Fibroblast of skin of left quadriceps (primary cell): ENCODE measurements at regions not wholly inside any gene's neighbourhood (a gene's known extent, or its start where the extent isn't known, plus 50 kb on each side); places are given as distances from the start of the nearest gene placed in this dataset.

Experiments used
- DNase-seq, 2 experiments: peaks; one replicate each; pipeline ENCODE4 v3.0.0-alpha.2; 2013; ENCODE audit warnings: low read depth in 2 of 2

DNA sequence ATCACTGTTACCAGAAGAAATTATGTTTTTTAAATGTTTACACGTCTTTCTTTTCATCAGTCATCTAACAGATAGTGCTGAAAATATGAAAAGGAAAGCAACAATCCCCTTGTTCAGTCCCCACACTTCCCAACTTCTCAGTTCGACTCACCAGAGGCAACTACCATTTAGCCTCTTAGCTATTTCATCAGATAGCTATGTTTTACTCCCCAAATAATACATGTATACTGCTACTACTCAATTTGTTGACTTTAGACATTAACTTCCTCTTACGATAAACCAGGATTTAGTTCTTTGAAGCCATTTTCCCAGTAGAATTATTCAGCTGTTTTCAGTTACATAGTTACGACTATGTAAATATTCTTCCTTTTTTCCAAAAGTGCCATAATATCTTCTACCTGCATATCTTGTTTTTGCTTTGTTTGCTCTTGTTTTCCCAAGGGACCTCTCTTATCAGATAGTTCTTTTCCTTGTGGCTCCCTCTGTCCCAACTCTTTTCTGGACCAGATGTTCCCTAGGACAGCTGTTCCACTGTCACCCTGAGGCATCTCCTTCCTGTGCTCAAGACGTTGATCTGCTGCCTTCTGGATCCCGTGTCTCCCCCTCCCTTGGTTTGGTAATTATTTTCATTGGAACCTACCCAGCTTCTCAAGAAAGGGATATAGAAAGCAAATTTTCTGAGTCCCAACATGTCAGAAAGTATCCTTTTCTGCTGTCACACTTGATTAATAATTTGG is 289.3 kb upstream of the TANK start:
- DNase-seq, result peak; percentile 31 to 39

DNA sequence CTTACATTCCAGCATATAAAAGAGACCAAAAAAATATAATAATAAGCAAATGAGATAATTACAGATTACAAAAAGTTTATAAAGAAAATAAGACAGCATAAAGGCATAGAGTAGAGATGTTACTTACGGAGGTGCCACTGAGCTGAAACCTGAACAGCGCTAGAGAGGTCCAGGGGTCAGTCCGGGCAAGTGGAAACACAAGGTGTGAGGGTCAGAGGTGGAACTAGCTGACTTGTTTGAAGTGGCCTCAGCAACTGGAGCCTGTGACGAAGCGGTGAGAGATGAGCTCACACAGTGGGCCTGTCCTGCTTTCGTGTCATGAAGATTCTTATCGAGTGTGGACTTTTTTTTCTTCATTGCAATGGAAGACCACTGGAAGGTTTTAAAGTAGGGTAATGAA is 288.3 kb upstream of the TANK start:
- no peak for DNase-seq

DNA sequence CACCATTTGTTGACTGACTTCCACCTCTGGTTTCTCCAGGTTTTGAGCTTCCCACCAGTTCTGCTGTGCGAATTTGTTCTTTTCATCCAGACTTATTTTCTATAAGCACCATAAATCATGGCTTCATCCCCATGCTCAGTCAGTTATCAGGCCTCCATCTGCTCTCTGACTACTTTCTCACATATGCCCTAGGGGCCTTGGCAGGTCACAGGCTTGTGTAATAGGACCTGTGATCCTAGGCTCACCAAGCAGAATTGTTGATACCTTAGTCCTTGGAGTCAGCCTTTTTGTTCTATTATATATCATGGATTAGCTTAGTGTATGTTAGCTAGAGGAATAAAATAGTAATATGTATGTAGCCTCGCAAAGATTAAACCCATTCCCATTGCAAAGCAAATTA is 284.2 kb upstream of the TANK start:
- no peak for DNase-seq

DNA sequence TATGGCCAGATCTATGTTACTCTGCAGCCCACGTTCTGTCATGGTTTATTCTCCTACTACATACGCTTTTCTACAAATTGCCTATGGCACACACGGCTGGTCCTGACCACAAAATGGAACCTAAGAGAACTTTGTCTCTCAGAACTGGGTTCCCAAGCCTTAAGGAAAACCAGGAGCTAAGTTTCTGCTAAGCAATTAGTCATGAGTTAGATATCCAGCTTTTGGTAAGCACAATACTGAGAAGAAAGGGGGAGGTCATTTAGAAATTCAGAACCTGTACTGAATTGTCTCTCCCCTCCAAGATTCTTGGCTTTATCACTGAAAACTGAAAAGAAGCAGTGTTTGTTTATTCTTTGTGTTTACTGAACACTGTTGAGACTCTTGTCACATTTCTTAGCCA is 283.5 kb upstream of the TANK start:
- DNase-seq, result no peak

DNA sequence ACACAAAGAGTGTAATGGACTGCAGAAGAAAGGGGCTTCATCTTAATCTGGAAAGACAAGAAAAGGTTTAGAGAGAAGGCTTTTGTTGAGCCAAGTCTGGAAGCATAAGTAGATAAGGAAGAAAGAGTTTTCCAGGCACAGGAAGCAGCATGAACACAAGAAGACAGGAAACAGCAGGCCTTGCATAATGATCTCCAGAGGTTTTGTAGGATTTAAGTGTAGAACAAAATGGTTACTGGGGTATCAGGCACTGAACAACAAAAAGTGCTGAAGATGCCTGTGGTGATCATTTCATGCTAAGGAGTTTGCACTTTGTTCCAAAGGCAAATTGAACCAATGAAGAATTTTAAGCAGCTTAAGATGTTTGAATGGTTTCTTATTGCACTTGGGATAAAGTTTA is 281.6 kb upstream of the TANK start:
- no peak for DNase-seq

DNA sequence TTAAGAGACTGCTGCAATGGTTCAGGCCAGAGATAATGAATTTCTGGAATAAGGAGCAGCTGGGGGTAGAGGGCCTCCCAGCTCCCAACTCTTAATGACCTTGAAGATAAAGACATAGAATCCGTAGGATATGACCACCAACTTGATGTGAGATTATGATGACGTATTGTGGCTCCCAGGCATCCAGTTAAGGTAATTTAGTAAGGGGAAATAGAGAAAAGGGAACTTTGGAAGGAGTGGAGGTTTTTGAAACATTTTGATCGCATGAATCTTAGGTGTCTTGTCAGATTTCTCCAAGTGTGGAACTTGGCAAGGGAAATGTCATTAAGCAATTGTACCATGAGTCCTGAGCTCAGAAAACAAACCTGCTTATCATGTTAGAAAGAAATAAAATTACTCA is 277.3 kb upstream of the TANK start:
- DNase-seq, result no peak

DNA sequence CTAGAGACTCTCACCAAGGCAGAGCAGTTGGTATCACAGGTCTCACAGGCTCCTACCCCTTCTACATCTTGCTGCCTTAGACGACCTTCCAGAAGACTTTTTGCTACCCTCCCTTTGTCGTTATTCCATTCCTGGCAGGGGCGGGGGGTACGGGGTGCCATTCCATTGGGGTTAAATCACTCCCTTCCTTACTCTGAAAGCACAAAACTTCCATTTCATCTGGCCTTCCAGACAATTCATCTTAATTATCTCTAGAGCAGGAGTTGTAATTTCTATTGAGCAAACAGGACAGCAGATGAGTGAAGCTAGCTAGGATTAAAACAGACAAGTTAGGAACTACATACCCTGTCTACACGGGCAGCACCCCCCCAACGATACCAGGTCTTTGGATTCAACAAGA is 276.2 kb upstream of the TANK start:
- DNase-seq, result no peak

DNA sequence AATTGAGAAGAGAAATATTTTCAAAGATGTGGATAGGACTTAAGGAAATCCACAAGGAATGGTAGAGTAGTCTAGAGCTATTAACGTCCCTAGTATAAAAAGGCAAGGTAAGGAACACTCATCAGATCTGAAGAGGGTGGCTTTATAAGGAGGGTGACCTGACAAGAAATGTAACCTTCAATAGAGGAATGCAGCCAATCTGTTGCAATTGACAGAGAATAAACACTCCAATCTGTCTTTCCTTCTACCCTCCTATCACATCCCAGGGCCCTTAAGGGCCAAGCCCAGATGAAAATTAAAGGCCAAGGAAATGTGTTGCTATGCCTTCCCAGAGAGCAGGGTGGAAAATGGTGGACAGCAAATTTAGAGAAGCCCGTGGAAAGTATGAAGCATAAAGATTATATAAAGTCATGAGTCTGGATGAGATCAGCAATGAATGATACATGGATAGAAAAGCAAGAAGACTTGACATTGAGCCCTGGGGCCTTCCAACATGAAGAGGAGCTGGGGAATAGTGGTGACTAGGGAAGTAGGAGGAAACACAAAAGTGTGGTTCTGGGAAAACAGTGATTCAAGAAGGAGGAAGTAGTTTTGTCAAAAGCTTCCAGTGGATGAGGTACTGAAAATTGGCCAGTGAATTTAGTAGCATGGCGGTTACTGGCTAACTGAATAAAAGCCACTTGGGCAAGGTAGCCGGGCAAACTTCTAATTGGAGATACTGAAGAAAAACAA is 270.6 kb upstream of the TANK start:
- DNase-seq, result no peak

DNA sequence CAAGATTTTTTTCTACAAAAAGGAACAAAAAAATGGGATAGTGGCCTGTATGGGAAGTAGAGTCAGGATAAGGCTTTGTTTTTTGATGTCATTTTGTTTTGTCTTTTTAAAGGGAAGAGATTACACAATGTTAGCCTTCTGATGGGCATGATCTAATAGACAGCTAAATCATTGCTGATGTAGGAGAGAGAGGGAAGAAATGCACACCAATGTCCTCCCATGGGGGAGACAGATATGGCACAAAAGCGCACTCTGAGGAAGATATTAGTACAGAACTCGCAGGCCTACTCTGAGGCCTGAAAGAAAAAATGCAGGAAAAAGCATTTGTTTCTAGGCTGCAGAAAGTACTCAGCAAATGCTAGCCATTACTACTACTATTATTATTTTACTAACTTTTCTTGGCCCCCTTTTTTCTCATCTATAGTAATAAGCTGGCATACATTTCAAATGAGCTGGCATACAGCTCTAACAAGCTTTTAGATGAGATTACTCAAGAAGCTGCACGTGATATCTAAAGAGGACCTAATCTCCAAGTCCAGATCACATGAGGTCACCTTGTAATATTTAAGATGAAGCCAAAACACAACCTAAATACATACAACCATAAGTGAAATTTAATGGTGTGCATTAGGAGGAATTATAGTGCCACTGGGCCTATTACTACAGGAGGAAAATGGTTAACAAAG is 269.4 kb upstream of the TANK start:
- no peak for DNase-seq

DNA sequence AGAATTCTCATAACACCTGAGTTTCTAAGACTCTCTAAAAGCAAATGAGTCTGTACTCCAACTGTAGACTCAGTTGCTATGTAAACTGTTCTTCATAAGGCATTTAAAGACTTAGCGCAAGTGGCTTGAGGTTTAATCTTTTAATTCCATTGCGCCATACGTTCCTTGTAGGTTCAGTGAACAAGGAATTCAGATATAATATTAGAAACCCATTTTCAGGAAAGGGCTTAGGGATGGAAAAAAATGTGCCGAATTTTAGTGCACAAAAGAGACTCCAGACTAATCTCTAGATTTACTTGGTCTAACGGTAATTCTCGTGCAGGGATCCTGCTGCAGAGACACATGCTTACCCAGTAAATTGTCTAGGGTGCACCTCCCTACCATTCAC is 268.9 kb upstream of the TANK start:
- no peak for DNase-seq

DNA sequence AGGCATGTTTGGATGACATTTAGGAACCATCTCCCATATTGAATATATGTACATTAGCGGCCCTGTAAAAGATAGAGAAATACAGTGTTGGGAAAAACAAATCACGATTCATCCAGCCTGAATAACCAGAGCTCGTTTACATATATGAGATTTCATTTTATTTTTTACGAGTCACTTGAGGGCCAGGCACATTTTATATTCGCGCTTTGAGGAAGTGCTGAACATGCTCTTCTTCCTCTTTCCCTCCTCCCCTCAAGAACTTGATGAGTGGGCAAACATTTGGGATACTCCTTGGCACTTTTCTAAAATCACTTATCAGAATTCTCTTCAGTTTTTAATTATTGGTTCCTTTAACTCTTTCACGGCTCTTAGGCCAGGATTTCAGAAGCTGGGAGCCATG is 268.0 kb upstream of the TANK start:
- no peak for DNase-seq

DNA sequence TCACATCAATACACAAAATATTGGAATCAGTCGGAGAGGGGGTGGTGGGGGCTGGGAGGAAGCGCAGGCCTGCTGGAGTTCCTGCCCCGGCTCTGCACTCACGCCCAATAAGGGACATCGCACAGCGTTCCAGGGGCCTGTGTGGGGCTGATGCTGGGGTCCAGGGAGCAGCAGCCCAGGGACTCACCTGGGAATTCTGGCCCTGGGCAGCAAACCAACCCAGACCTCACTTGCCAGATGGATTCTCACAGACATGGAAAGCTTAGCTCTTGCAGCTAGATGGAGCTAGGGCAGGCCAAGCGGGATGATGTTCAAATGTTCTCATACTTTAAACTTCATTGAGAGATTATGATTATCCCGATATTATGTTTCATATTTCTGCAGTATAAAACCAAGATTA is 266.6 kb upstream of the TANK start:
- no peak for DNase-seq

DNA sequence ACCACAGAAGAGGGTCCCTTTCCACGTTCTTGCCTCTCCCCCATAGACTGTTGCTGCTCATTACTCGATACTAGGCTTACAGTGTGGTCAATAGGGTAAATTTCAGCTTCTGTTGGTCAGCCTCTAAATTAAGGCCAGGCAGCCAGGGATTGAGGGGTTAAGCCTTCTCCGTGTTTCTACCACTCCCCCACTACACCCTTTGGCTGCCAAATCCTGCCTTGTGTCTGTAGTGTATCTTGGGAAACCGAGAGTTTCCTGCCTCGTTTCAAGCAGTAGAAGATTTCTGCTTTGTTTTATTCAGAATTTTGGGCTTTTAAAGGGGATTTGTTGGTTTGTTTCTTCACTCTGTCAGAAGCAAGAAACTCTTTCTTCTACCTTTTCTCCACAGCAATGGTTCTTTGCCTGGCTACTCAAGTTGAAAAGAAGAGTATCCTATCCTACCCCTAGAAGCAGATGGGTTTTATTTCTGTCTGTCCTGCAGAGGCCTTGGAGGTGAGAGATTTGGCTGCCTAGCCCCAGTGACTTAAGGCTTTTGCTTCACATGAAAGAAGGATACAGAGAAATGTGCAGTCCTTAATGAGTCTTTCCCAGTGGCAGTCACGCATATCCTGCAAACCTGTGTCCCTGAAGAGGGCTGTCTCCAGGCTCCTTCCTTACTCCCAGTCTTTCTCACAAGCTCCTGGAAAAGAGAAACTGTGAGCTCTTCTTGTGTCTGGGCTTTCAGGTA is 261.5 kb upstream of the TANK start:
- DNase-seq, result no peak

DNA sequence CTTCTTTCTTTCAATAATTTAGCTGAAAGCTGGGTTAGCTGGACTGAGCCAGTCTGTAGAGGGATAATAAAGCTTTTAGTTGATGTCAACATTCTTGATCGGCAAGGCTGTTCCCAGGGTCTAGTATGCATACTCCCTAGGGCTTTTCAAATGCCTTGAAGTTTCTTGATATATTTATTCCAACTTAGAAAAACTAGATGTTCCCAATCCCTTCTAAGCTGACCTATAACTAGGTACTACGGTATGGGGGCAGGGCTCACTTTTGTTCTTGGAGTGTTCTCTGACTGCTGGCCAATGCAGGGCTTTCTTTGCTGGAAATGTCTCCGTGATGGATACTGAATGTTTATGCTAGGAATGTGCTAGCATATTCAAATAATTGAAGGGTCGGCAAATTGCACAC is 258.6 kb upstream of the TANK start:
- no peak for DNase-seq

DNA sequence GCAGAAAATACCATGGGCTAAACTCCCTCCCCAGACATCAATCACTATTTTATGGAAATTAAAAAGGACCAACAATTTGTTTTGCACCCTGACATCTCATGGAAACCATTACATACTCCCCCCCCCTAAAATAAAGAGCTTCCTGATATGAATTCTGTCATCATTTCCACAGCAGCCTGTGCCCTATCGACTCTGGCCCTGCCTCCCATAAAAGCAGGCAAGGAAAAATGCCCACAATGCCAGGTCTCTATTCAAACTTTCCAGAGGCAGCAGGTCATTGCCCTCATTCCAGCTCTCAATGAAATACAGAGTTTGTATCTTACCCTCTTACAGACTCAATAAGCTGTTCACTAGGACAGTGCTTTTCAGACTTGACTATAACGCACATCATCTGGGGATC is 254.4 kb upstream of the TANK start:
- no peak for DNase-seq

DNA sequence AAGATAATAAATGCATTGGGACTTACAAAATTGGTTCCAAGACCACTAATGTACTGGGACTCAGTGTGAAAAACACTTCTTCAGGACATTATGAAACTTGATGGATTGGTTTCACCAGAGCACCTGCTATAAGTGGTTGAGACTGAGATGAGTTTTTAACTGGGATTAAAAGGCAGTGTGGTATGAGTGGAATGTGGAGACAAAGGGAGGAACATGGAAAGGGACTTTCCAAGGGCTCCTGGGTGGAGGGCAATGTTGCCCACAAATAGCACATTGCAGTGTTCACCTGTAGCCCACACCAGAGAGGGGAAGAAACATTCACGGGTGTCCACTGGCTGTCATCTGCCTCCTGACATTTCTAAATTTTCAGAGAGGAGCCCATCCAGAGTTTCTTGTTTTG is 253.3 kb upstream of the TANK start:
- no peak for DNase-seq

DNA sequence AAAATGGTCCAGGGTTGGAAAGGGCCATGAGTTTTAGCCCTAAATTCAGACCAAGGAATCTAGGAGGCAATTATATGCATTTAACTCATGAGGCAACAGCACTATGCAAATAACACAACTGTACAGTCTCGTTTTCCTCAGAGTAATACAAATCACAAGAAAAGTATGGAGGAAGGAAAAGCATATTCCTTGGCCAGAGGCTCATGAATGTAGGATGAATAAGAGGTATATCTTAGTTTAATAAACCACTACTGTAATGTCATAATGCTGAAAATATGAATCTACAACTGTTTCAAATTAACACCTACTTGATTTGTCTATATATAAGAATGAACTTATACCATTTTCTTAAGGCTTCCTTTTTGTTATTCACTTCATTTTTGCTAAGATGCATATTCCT is 252.5 kb upstream of the TANK start:
- DNase-seq, result no peak

DNA sequence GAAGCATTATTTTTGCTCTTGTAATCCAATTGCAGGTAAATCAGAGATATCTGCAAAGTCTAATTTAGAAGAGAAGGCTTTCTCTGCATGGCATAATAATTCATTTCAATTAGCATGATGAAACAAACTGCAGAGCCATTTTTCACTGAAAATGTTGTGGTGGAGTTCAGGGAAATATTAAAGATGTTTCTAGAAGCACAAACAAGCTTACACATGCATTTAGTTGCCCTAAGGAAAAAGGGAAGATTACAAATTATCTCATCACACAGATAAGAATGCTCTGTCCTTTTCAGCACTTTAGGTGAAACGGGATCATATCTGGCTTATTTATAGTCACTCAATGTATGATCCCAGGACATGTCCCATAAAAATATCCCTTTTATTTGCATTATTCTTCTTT is 252.1 kb upstream of the TANK start:
- no peak for DNase-seq

DNA sequence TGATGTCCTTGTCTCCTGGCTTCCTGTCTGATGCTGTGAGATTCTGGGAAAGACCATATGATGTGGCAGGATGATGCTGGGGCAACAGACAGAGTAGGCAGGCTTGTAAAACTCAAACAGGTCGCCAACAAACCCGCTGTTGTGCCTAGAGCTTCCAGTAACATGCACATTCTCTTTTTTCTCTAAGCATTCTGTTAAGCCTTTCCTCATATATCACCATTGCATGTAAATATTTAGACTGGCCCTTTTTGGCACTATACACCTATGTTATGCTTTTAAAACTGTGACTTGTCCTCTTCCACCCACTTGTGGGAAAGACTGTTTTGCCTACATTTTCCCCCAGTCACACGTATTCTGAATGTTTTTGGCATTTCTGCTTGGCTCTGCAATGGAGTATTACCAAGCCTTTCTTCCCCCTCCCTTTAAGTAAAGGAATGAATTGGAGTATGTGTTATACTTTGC is 250.4 kb upstream of the TANK start:
- no peak for DNase-seq

DNA sequence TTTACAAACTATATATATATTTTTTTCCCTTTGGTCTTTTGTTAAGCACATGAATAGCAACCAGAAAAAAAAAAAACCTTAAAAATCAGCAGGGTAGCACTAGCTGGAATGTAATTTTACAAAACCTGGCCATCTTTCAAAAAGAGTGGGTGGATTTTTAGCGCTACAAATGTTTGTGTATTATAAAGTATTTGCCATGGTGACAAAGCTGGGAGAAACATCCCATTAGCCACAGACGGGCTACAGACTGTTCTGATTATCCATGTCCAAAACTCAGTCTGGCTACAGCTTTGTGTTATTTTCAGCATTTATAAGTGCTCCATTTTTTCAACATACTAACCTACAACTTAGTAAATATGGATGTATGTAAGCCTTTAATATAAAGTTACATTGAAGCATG is 249.5 kb upstream of the TANK start:
- DNase-seq, result peak; percentile 80 to 86

DNA sequence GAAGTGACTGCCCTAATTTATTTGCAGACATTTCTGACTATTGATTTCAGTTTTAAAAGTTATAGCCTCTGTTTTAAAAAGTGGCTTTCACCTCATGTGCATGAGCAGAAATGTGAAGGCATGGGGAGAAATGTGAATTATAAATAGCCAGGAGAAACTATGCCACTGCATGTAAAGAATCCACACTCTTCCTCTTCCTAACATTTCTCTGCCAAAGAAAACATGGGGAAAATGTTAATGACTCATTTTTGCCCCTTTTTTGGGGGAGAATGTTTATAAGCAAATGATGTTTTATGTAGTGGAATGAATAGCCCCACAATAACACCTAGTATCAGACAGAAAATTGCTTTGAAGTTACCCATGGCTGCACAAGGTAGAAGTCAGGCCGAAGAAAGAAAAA is 249.0 kb upstream of the TANK start:
- DNase-seq, result peak in 1 of 2 experiments; percentile 44

DNA sequence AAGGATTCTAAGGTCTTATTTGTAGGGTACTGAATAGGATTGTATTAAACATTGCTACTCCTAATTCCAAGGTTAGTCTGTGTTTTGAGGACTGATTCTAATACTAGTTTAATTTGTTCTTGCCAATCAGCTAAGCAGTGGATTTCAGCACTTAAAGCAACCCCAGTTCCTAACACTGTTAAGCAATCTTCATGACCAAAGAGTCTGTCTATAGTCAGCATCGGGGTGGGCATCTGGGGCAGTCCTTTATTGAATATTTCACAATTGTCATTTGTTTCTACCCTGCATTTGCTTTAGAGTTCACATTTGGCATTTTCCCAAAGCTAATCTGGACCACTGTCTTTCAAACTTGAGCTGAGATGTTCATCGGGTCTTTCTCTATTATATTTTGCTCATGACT is 248.0 kb upstream of the TANK start:
- no peak for DNase-seq
